DMS114 treated with DMSO at 0.1 percent for 48 hours (cell line): ENCODE measurements at regions not wholly inside any gene's neighbourhood (a gene's known extent, or its start where the extent isn't known, plus 50 kb on each side); places are given as distances from the start of the nearest gene placed in this dataset.

Source experiments
- DNase-seq: peaks from one replicate; lab custom pipeline; 2025; ENCODE audit not compliant: unreplicated experiment; lab: John Stamatoyannopoulos, UW

GRCh38 chr10:47077386-47077785 is 166.2 kb downstream of the PTPN20 start:
- DNase-seq, result no peak

GRCh38 chr10:47077941-47078340 is 166.7 kb downstream of the PTPN20 start:
- DNase-seq, result no peak

GRCh38 chr10:47078393-47079203 is 167.4 kb downstream of the PTPN20 start:
- DNase-seq, result no peak

- DNase-seq, result no peak
Observed at GRCh38 chr10:47079204-47079580, 168.0 kb downstream of the PTPN20 start.

- no peak for DNase-seq
Observed at GRCh38 chr10:47081264-47081663, 170.0 kb downstream of the PTPN20 start.

- no peak for DNase-seq
Observed at GRCh38 chr10:47082055-47082784, 171.0 kb downstream of the PTPN20 start.

GRCh38 chr10:47087667-47088066 is 176.4 kb downstream of the PTPN20 start:
- DNase-seq, result no peak

- DNase-seq, result no peak
Observed at GRCh38 chr10:47088656-47089354, 177.6 kb downstream of the PTPN20 start.

- no peak for DNase-seq
Observed at GRCh38 chr10:47090042-47090441, 178.8 kb downstream of the PTPN20 start.

- DNase-seq, result no peak
Observed at GRCh38 chr10:47090903-47091302, 179.7 kb downstream of the PTPN20 start.

GRCh38 chr10:47091421-47091820 is 180.2 kb downstream of the PTPN20 start:
- no peak for DNase-seq

- DNase-seq, result no peak
Observed at GRCh38 chr10:47092376-47092775, 181.1 kb downstream of the PTPN20 start.

GRCh38 chr10:47092831-47093230 is 181.6 kb downstream of the PTPN20 start:
- no peak for DNase-seq

GRCh38 chr10:47094126-47094525 is 182.9 kb downstream of the PTPN20 start:
- no peak for DNase-seq

GRCh38 chr10:47094636-47095035 is 183.4 kb downstream of the PTPN20 start:
- no peak for DNase-seq

- no peak for DNase-seq
Observed at GRCh38 chr10:47095211-47095610, 184.0 kb downstream of the PTPN20 start.

GRCh38 chr10:47095848-47096612 is 184.8 kb downstream of the PTPN20 start:
- no peak for DNase-seq

- DNase-seq, result no peak
Observed at GRCh38 chr10:47098238-47098637, 187.0 kb downstream of the PTPN20 start.

- no peak for DNase-seq
Observed at GRCh38 chr10:47098964-47099363, 187.7 kb downstream of the PTPN20 start.

- no peak for DNase-seq
Observed at GRCh38 chr10:47099474-47099873, 188.2 kb downstream of the PTPN20 start.

GRCh38 chr10:47101196-47101595 is 190.0 kb downstream of the PTPN20 start:
- DNase-seq, result no peak
